Stomach smooth muscle (tissue), 2 donors: ENCODE measurements at regions not wholly inside any gene's neighbourhood (a gene's known extent, or its start where the extent isn't known, plus 50 kb on each side); places are given as distances from the start of the nearest gene placed in this dataset.
"Not testable (repeated sequence)": the region's sequence is repeated elsewhere in the genome, so short reads cannot be mapped to it uniquely, and the experiment has no call there.

Experiments
- H3K27ac ChIP-seq: one replicate; pipeline ENCODE4 v1.7.0; 2013; ENCODE audit warnings: mild to moderate bottlenecking, low read length, inconsistent platforms
- H3K27me3 ChIP-seq, 2 donors: one replicate each; pipeline ENCODE4 v1.7.0; 2013; ENCODE audit warnings: low read length in 2 of 2; ENCODE audit not compliant: insufficient read depth in 2 of 2, control insufficient read depth in 1 of 2
- H3K36me3 ChIP-seq, 2 donors: one replicate each; pipeline ENCODE4 v1.7.0; 2013; ENCODE audit warnings: low read length in 2 of 2; ENCODE audit not compliant: control insufficient read depth in 2 of 2, insufficient read depth in 2 of 2
- H3K4me1 ChIP-seq: one replicate; pipeline ENCODE4 v1.7.0; 2013; ENCODE audit warnings: low read length; ENCODE audit not compliant: control insufficient read depth, insufficient read depth
- H3K4me3 ChIP-seq, 2 donors: one replicate each; pipeline ENCODE4 v1.7.0; 2013; ENCODE audit warnings: low read length in 2 of 2
- H3K9ac ChIP-seq, 2 donors: one replicate each; pipeline ENCODE4 v1.7.0; 2013; ENCODE audit warnings: low read length in 2 of 2, mild to moderate bottlenecking in 1 of 2
- H3K9me3 ChIP-seq, 2 donors: one replicate each; pipeline ENCODE4 v1.7.0; 2013; ENCODE audit warnings: low read length in 2 of 2; ENCODE audit not compliant: control insufficient read depth in 2 of 2
- donor health status: healthy.
- donor health status: Pancreatic carcinoma.

DNA sequence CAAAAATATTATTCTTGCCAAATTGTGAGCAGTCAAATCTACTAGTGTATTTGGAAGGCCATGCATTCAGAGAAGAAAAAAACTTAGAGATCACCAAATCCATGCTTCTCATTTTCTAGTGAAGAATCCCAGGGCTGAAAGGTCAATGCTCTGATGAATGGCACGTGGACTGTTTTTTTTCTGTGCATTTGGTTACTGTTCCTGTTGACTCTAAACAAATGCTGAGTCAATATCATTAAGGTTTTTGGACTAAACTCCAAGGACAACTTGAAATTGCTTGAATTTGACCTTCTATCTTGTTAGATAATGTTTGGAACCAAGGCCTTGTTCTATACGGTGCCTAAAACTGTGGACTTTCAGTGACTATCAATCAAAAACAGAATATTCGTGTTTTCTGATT is 142.2 kb downstream of the OSTF1 start:
- H3K4me1 ChIP-seq: peaks cover 15% of the 10 kb centered on the region
- H3K9ac ChIP-seq: no peak overlapping the region
- H3K36me3 ChIP-seq: no peaks in the 10 kb centered on the region
- no peaks in the 10 kb centered on the region for H3K27me3 ChIP-seq
- H3K9me3 ChIP-seq: peaks cover 4 to 5% of the 10 kb centered on the region in 2 donors
- H3K27ac ChIP-seq: no peak overlapping the region
- H3K4me3 ChIP-seq: peak overlapping the region in 1 of 2 donors; percentile 0

DNA sequence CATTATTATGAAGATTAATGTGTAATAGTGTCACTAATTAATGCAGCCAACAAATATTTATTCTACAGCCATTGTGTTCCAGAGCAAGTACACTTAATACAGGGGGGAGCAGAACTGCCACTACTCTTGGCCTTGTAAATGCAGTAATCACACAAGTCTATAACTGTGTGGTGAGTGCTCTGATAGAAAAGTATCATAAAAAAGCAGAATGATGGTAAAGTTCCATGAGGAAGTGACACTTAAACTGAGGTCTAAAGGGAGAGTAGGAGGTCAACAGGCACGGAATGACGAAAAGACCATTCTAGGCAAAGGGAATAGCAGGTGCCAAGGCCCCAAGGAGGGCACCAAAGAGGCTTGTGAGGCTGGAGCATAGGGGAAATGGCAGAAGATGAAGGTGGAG is 142.9 kb downstream of the OSTF1 start:
- Histone ChIP-seq H3K9ac (no peak overlapping the region), H3K4me3 (no peak overlapping the region), H3K9me3 (peaks cover 4 to 5% of the 10 kb centered on the region in 2 donors), H3K27ac (no peak overlapping the region), H3K36me3 (no peaks in the 10 kb centered on the region), H3K27me3 (no peaks in the 10 kb centered on the region), H3K4me1 (peaks cover 15% of the 10 kb centered on the region)

DNA sequence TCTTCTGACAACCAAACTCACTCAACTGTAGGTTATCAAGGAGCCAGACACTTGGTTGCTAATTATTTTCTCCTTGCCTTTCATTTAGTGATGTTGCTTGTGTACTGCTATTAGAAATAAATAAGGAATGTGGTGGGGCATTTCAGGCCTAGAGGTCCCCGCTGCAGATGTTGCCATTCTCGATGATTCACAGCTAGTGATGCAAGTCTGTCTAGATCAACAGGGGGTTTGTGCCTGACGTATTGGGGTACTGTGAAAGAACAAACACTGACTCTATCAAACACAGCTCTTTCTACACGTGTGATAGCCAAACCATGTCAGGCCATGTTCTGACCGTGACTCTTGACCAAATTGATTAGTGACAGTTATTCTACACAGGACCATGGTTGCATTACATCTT is 144.7 kb downstream of the OSTF1 start:
- Histone ChIP-seq H3K9ac (no peak overlapping the region), H3K4me3 (no peak overlapping the region), H3K27ac (no peak overlapping the region), H3K27me3 (no peaks in the 10 kb centered on the region), H3K36me3 (no peaks in the 10 kb centered on the region), H3K9me3 (no peaks in the 10 kb centered on the region), H3K4me1 (peaks cover 15% of the 10 kb centered on the region)

DNA sequence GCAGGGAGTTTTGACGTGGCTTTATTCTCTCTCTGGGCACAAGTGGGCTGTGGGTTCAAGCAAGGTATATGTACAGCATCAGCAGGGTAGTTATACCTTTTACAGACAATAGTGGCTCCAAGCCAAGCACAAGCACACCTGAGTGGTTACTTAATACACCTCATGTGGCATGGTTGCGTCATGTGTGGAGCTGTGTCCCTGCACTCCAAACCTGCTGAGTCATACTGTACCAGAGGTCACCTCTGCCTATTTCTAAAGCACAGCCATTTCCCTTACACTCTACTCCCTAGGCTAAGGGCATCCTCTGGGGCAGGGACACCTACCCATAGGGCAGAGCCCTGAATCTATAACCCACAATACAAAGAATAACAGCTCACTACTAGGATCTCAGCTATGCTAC is 147.3 kb downstream of the OSTF1 start:
- no peaks in the 10 kb centered on the region for H3K36me3 ChIP-seq
- H3K4me3 ChIP-seq: no peak overlapping the region
- H3K9me3 ChIP-seq: no peaks in the 10 kb centered on the region
- H3K4me1 ChIP-seq: no peaks in the 10 kb centered on the region
- H3K9ac ChIP-seq: no peak overlapping the region
- no peaks in the 10 kb centered on the region for H3K27me3 ChIP-seq
- H3K27ac ChIP-seq: no peak overlapping the region

DNA sequence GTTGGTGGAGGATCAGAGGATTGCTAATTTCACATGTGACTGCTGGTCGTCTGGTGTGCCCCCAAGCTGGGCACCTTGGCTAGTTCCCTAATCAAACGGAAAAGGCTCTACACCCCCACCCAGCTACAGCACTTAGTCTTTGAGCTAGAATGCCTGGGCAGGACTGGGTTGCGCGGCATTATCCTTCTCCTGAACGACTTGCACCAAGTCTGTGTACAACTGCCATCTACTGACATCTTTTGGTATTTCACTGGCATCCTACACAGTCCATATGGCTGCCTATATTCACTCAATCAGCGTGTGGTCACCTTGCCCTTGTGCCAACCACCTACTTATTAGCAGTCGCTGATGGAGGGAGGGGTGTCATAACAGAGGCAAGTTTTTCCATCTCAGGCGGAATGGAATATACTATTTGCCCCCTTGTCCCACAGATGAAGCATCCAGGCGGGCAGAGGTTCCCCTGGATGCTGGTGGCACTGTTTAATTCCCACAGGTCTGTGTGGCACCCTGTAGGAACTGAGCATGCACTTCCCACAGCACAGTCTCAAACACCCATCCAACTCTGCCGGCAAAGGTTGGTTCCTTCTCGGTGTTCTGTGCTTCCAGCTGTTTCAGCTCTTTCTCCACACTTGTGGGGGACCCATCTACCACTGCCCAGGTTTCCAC is 150.1 kb downstream of the OSTF1 start:
- no peak overlapping the region for H3K27ac ChIP-seq
- H3K4me3 ChIP-seq: no peak overlapping the region
- H3K36me3 ChIP-seq: no peaks in the 10 kb centered on the region
- H3K9ac ChIP-seq: no peak overlapping the region
- H3K27me3 ChIP-seq: no peaks in the 10 kb centered on the region
- H3K9me3 ChIP-seq: no peaks in the 10 kb centered on the region
- no peaks in the 10 kb centered on the region for H3K4me1 ChIP-seq

DNA sequence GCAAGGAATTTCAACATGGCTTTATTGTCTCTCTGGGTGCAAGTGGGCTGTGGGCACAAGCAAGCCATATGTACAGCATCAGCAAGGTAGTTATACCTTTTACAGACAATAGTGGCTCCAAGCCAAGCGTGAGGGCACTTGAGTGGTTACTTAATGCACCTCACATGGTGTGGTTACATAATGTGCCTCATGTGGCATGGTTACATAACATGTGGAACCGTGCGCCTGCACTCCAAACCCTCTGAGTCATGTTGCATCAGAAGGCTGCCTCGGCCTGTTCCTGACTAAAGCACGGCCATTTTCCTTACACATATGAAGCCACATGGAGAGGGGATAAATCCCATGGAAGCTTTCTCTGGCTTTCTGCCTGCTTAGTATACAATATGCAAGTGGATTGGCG is 150.9 kb downstream of the OSTF1 start:
- no peaks in the 10 kb centered on the region for H3K36me3 ChIP-seq
- no peak overlapping the region for H3K27ac ChIP-seq
- H3K4me1 ChIP-seq: no peaks in the 10 kb centered on the region
- H3K27me3 ChIP-seq: no peaks in the 10 kb centered on the region
- no peaks in the 10 kb centered on the region for H3K9me3 ChIP-seq
- no peak overlapping the region for H3K4me3 ChIP-seq
- no peak overlapping the region for H3K9ac ChIP-seq

DNA sequence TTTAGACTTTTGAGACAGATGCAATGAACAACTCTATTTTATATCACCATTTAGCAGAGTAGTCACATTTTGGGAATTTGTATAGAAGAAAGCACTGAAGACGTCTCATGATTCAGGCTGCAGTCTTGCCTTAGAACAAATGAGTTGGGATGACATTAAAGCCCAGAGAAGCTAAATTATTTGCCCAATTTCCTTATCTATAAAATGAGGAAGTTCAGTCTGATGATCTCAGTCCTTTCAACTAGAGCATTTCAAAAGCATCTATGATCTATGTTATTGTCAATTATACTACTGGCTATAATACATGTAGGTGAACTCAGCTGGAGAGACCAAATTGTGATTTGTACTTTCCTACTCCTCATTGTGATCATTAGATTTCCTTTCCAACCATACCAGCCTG is 154.1 kb downstream of the OSTF1 start:
- Histone ChIP-seq H3K9ac (no peak overlapping the region), H3K27me3 (no peaks in the 10 kb centered on the region), H3K4me1 (no peaks in the 10 kb centered on the region), H3K9me3 (no peaks in the 10 kb centered on the region), H3K4me3 (no peak overlapping the region), H3K27ac (no peak overlapping the region), H3K36me3 (no peaks in the 10 kb centered on the region)

DNA sequence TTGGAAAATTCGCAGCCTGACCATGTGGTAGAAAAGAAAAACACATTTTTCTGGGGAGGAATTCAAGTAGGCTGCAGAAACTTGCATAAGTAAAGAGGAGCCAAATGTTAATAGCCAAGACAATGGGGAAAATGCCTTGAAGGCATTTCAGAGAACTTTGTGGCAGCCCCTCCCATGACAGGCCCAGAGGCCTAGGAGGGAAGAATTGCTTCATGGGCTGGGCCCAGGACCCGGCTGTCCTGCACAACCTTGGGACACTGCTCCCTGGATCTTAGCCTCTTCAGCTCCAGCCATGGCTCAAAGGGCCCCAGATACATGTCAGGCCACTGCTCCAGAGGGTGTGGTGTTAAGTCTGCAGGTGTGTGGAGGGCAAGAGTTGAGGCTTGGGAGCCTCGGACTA is 158.6 kb downstream of the OSTF1 start:
- H3K27me3 ChIP-seq: no peaks in the 10 kb centered on the region
- peaks cover 0 to 3% of the 10 kb centered on the region in 2 donors for H3K9me3 ChIP-seq
- H3K9ac ChIP-seq: no peak overlapping the region
- H3K4me3 ChIP-seq: no peak overlapping the region
- H3K27ac ChIP-seq: no peak overlapping the region
- H3K4me1 ChIP-seq: no peaks in the 10 kb centered on the region
- H3K36me3 ChIP-seq: no peaks in the 10 kb centered on the region

DNA sequence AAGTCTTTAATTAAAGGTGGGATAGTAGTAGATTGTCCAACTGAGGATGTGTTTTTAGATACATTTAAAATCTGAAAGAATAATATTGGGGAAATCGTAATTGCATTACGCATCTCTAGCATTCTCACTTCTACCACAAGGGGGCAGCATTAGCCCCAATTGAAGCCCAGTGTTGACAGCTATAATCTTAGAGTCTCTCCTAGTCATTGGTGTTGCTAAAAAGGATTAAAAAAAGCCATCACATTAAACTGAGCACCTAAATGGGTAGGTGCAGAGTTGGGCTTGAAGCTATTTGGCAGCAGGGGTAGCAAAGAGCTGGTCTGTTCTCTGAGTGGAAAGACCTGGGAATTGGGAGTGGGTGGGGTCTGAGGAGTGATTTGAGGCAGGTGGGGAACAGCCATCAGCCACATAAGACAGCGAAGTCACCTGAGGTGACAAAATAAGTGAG is 177.2 kb downstream of the OSTF1 start:
- H3K27me3 ChIP-seq: no peaks in the 10 kb centered on the region
- H3K4me1 ChIP-seq: no peaks in the 10 kb centered on the region
- H3K36me3 ChIP-seq: no peaks in the 10 kb centered on the region
- H3K9ac ChIP-seq: no peak overlapping the region
- no peak overlapping the region for H3K4me3 ChIP-seq
- H3K9me3 ChIP-seq: no peaks in the 10 kb centered on the region
- no peak overlapping the region for H3K27ac ChIP-seq

DNA sequence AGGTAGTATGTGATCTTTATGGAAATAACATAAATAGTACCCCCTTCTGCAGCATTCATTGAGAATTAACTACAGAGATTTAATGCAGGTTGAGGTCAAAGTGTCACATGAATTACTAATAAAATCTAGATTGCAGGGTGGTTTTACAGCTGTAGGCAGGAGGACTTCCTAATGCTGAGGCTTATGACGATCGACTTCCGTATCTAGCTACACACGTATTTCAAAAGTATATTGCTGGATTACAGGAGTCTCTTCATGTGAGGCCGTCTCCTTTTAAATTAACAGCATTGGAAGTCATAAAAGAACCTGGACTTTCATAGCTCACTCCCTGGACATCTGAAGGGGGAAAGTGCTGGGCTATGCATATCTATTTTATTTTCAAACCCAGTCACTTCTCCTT is 180.9 kb downstream of the OSTF1 start:
- H3K9ac ChIP-seq: no peak overlapping the region
- H3K4me1 ChIP-seq: no peaks in the 10 kb centered on the region
- no peak overlapping the region for H3K27ac ChIP-seq
- H3K9me3 ChIP-seq: no peaks in the 10 kb centered on the region
- no peaks in the 10 kb centered on the region for H3K36me3 ChIP-seq
- no peaks in the 10 kb centered on the region for H3K27me3 ChIP-seq
- H3K4me3 ChIP-seq: no peak overlapping the region

DNA sequence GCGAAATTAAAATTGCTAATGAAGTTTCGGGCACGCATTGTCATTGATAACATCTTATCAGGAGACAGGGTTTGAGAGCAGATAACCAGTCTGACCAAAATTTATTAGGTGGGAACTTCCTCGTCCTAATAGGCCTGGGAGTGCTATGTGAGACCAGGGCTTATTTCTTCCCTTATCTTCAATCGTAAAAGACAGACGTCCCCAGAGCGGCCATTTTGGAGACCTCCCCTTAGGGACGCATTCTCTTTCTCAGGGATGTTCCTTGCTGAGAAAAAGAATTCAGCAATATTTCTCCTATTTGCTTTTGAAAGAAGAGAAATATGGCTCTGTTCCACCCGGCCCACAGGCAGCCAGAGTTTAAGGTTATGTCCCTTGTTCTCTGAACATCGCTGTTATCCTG is 184.7 kb downstream of the OSTF1 start:
- not testable (repeated sequence) for H3K27me3 ChIP-seq, H3K9me3 ChIP-seq, H3K36me3 ChIP-seq, H3K4me1 ChIP-seq, H3K9ac ChIP-seq, H3K4me3 ChIP-seq, H3K27ac ChIP-seq
